Parathyroid adenoma (tissue), 2 donors: ENCODE measurements at regions not wholly inside any gene's neighbourhood (a gene's known extent, or its start where the extent isn't known, plus 50 kb on each side); places are given as distances from the start of the nearest gene placed in this dataset.

Experiments used
- H2AFZ ChIP-seq: fragments of 300-600 bp; sonication (generic); one replicate; pipeline ENCODE4 v1.7.0; 2017; ENCODE audit warnings: antibody characterized with exemption, mild to moderate bottlenecking
- H3K27ac ChIP-seq: fragments of 300-600 bp; sonication (generic); one replicate; pipeline ENCODE4 v1.7.0; 2017
- H3K27me3 ChIP-seq: fragments of 300-600 bp; sonication (generic); one replicate; pipeline ENCODE4 v1.7.0; 2017; ENCODE audit warnings: low read length; ENCODE audit not compliant: control insufficient read depth, insufficient read depth
- H3K36me3 ChIP-seq: fragments of 300-600 bp; sonication (generic); one replicate; pipeline ENCODE4 v1.7.0; 2017; ENCODE audit warnings: low read length; ENCODE audit not compliant: control insufficient read depth, insufficient read depth
- H3K4me1 ChIP-seq: fragments of 300-600 bp; sonication (generic); one replicate; pipeline ENCODE4 v1.7.0; 2017; ENCODE audit warnings: control low read depth
- H3K4me2 ChIP-seq: fragments of 300-600 bp; sonication (generic); one replicate; pipeline ENCODE4 v1.7.0; 2017; ENCODE audit warnings: low read length
- H3K4me3 ChIP-seq: fragments of 300-600 bp; sonication (generic); one replicate; pipeline ENCODE4 v1.7.0; 2017; ENCODE audit warnings: low read depth, low read length
- H3K79me2 ChIP-seq: fragments of 300-600 bp; sonication (generic); one replicate; pipeline ENCODE4 v1.7.0; 2017; ENCODE audit warnings: control low read depth
- H3K9ac ChIP-seq: fragments of 300-600 bp; sonication (generic); one replicate; pipeline ENCODE4 v1.7.0; 2017; ENCODE audit warnings: mild to moderate bottlenecking
- H3K9me3 ChIP-seq: fragments of 300-600 bp; sonication (generic); one replicate; pipeline ENCODE4 v1.7.0; 2017; ENCODE audit warnings: low read length; ENCODE audit not compliant: control insufficient read depth
- TF ChIP-seq, protein P1 (sequence below): fragments of 300-600 bp; sonication (generic); IDR thresholded peaks from one replicate; pipeline ENCODE4 v1.7.0; 2017; ENCODE audit warnings: antibody characterized with exemption, mild to moderate bottlenecking
- donor health status: primary hyperparathyroidism.

DNA sequence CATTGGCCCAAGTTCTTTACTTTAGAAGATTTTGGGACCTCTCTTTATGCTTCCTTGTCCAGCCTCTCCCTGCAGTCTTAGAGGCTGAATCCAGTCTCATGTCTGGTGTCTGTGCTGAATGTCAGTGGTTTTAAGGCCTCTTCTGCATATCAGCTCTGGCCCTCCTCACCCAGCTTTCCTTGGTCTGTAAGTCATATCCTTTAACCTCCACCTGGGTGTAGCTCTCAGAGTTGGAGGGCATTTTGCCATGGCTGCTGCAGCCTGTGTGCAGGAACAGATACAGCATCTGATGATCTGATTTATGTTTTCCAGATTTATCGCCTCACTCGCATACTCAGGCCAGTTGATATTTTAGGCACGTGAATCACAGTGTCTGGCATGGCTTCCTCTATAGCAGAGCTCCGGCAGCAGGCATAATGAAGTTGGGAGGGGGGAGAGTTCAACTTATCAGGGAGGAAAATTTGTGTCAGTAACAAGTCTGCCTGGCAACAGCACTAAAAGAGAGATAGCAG, 335.0 kb downstream of the PCNX1 start:
- Histone ChIP-seq H3K27ac (no peak overlapping the region), H3K27me3 (no peaks in the 10 kb centered on the region), H3K79me2 (no peaks in the 10 kb centered on the region), H3K9ac (no peak overlapping the region), H2AFZ (peak overlapping the region; percentile 67), H3K4me3 (no peak overlapping the region), H3K36me3 (no peaks in the 10 kb centered on the region), H3K4me1 (no peaks in the 10 kb centered on the region), H3K9me3 (no peaks in the 10 kb centered on the region), H3K4me2 (no peak overlapping the region)
- TF ChIP-seq, protein P1, sequence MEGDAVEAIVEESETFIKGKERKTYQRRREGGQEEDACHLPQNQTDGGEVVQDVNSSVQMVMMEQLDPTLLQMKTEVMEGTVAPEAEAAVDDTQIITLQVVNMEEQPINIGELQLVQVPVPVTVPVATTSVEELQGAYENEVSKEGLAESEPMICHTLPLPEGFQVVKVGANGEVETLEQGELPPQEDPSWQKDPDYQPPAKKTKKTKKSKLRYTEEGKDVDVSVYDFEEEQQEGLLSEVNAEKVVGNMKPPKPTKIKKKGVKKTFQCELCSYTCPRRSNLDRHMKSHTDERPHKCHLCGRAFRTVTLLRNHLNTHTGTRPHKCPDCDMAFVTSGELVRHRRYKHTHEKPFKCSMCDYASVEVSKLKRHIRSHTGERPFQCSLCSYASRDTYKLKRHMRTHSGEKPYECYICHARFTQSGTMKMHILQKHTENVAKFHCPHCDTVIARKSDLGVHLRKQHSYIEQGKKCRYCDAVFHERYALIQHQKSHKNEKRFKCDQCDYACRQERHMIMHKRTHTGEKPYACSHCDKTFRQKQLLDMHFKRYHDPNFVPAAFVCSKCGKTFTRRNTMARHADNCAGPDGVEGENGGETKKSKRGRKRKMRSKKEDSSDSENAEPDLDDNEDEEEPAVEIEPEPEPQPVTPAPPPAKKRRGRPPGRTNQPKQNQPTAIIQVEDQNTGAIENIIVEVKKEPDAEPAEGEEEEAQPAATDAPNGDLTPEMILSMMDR, result no peak

DNA sequence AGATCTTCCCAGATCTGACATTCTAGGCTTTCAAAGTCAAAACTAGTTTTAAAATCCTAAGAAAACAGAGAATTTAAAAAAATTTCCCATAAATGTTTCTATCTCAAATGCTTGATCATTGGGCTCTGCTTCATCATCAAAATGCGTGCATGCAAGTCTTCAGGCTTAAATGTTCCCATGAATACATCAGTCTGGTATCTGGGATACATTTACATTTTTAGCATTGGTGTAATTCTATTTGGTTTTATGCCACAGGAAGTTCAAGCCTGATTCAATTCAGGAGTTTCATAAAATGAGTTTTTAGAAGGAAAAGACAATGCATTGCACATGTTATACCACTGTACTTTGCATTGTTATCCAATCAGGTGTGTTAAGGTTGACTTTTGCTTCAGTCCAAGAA, 336.4 kb downstream of the PCNX1 start:
- H2AFZ ChIP-seq, result no peak overlapping the region
- TF ChIP-seq, protein P1, result no peak
- no peaks in the 10 kb centered on the region for H3K79me2 ChIP-seq

DNA sequence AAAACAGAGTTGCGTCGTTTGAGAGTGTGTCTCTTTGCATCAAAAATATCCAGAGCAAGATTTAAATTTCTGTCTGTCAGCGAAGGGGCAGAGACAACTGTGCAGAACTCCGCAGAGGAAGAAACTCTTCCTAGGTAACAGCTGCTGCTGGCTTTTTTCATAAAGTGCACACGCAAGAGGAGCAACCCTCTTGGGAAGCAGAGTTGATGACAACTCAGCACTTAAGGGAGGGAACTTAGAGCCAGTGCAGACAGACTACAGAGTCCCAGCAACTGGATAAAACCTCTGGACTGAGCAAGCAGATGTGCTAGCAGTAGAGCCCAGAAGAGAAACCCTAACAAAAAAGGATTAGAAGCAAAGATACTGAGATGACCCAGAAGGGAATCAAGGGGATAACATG, 337.1 kb downstream of the PCNX1 start:
- H2AFZ ChIP-seq, result no peak overlapping the region
- H3K36me3 ChIP-seq, result no peaks in the 10 kb centered on the region
- no peaks in the 10 kb centered on the region for H3K27me3 ChIP-seq
- H3K4me3 ChIP-seq, result no peak overlapping the region
- no peak overlapping the region for H3K27ac ChIP-seq
- H3K9ac ChIP-seq, result no peak overlapping the region
- TF ChIP-seq, protein P1, result no peak
- H3K4me2 ChIP-seq, result no peak overlapping the region
- no peaks in the 10 kb centered on the region for H3K79me2 ChIP-seq
- H3K4me1 ChIP-seq, result no peaks in the 10 kb centered on the region
- no peaks in the 10 kb centered on the region for H3K9me3 ChIP-seq

More for the DNA sequence above, 336.4 kb downstream of the PCNX1 start:
- H3K4me3 ChIP-seq, result no peak overlapping the region
- H3K9me3 ChIP-seq, result no peaks in the 10 kb centered on the region
- no peak overlapping the region for H3K9ac ChIP-seq
- H3K4me2 ChIP-seq, result no peak overlapping the region
- H3K36me3 ChIP-seq, result no peaks in the 10 kb centered on the region
- no peaks in the 10 kb centered on the region for H3K27me3 ChIP-seq
- H3K4me1 ChIP-seq, result no peaks in the 10 kb centered on the region
- H3K27ac ChIP-seq, result no peak overlapping the region

DNA sequence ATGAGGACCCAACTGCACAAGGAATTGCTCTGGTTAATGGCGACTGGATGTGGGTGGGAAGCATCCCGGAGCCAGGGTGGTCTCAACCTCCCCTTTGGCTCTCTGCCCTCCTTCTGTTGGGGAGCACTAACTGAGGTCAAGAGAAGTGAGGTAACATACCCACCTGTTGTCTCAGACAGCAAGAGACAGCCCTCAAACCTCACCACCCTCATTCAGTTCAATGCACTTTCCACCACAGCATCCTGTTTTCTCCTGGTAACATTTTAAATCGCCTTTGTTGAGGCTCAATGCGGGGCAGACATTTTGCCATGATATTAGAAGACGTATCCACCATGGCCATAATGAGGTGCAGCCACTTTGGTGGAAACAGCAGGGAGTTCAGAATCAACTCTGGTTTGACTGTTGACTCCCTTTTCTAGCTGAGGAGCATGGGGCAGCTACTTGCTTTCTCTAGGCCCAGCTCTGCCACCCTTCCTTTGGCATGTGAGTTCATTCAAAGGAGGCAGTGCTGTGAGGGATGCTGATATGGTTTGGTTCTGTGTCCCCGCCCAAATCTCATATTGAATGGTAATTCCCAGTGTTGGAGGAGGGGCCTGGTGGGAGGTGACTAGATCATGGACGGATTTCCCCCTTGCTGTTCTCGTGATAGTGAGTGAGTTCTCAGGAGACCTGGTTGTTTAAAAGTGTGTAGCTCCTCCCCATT, 338.6 kb downstream of the PCNX1 start:
- Histone ChIP-seq H3K9ac (no peak overlapping the region), H3K36me3 (no peaks in the 10 kb centered on the region), H3K27ac (no peak overlapping the region), H2AFZ (no peak overlapping the region), H3K79me2 (no peaks in the 10 kb centered on the region), H3K4me2 (no peak overlapping the region), H3K4me1 (no peaks in the 10 kb centered on the region), H3K9me3 (no peaks in the 10 kb centered on the region), H3K27me3 (no peaks in the 10 kb centered on the region), H3K4me3 (no peak overlapping the region)
- TF ChIP-seq, protein P1, result no peak

DNA sequence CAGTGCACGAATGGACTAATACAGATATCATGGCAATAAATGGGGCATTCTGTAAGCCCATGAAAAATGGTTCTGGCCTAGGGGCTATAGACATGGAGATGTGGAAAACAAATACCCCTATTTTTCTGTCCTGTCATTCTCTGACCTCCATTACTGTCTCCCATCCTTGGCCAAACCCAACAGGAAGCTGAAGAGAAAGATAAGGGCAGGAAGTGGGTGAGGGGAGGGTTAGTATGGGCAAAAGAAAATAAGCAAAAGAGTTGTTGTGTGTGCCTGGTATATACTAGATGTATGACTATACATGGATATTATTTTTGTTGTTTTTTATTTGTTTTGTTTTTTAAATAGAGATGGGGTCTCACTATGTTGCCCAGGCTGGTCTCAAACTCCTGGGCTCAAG, 339.3 kb downstream of the PCNX1 start:
- H3K79me2 ChIP-seq, result no peaks in the 10 kb centered on the region
- no peaks in the 10 kb centered on the region for H3K36me3 ChIP-seq
- no peak overlapping the region for H3K9ac ChIP-seq
- H3K27me3 ChIP-seq, result no peaks in the 10 kb centered on the region
- TF ChIP-seq, protein P1, result no peak
- no peaks in the 10 kb centered on the region for H3K9me3 ChIP-seq
- H3K4me1 ChIP-seq, result no peaks in the 10 kb centered on the region
- H2AFZ ChIP-seq, result no peak overlapping the region
- no peak overlapping the region for H3K4me2 ChIP-seq
- H3K4me3 ChIP-seq, result no peak overlapping the region
- H3K27ac ChIP-seq, result no peak overlapping the region
